GM19035 (cell line): ENCODE measurements at regions not wholly inside any gene's neighbourhood (a gene's known extent, or its start where the extent isn't known, plus 50 kb on each side); places are given as distances from the start of the nearest gene placed in this dataset.

Experiments
- ATAC-seq: cut with Tn5 transposase; IDR thresholded peaks from one replicate; pipeline ENCODE4 v1.9.1; 2021; ENCODE audit not compliant: unreplicated experiment

- no peak for ATAC-seq
Observed at GRCh38 chr3:161555320-161555719, 58.7 kb downstream of the OTOL1 start.

DNA sequence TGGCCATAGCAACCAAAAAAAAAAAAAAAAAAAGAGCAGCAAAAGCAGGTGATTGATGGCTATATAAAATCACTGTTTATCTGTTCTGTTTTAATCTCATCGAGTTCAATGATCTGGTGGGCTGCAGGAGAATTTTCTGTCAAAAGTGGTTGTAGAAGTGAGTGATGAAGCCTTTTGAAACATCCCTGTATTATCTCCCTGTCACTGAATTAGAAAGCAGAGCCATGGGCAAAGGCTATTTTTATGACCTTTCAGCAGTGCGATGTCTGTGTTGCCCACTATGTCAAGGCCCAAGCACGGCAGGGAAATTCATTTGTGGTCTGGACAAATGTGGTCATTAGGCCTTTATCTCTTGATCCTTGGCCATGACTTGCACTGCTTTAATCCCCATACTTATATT, 59.9 kb downstream of the OTOL1 start:
- ATAC-seq, result no peak

DNA sequence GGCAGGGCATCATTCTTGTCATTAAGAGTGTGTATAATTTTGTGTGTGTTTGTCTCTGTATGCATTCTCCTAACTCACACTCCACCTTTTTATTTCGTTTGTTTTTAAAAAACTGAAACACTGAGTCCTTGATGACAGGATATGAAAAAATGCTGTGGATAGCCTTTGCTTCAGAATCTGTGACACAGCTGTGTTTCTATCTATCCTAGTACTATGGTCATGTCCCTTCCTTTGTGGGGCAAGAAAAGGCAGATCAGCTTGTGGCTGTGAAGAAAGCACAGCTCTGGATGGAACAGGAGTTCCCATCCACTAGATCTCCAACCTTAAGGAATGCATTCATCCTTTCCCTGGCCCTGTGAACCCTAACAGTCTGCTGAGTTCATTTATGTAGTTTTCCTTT, 60.3 kb downstream of the OTOL1 start:
- no peak for ATAC-seq

DNA sequence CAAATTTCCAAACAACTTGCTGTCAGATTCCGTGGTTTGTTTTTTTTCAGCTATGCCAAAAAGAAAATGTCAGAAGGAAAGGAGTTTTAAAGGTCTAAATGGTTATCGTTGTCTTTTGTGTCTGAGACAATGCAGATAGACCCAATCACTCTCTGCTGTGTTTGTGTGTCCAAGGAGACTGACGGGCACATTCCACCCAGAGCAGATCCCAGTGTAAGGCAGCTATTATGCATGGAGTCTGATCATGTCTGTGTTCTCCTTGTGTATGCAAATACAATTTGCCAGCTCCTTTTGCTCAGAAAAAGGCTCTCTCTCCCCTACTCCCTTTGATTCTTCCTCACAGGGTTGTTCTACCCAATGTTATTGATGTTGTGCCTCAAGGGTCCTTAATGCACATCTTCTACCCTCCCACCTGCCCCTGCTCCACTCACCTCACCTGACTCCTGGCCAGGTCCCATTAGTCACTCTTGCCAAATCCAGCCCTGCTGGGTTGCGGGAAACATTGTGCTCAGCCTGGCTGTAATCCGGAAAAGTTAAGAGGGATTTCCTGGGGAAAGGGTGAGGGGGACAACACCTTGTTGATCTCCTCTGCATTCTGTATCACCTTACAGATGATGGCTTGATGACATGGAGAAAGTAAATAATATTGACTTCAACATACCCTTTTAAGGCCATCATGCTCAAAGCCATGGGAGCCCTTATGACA, 61.0 kb downstream of the OTOL1 start:
- ATAC-seq, result no peak

GRCh38 chr3:161558236-161558635, 61.6 kb downstream of the OTOL1 start:
- no peak for ATAC-seq

DNA sequence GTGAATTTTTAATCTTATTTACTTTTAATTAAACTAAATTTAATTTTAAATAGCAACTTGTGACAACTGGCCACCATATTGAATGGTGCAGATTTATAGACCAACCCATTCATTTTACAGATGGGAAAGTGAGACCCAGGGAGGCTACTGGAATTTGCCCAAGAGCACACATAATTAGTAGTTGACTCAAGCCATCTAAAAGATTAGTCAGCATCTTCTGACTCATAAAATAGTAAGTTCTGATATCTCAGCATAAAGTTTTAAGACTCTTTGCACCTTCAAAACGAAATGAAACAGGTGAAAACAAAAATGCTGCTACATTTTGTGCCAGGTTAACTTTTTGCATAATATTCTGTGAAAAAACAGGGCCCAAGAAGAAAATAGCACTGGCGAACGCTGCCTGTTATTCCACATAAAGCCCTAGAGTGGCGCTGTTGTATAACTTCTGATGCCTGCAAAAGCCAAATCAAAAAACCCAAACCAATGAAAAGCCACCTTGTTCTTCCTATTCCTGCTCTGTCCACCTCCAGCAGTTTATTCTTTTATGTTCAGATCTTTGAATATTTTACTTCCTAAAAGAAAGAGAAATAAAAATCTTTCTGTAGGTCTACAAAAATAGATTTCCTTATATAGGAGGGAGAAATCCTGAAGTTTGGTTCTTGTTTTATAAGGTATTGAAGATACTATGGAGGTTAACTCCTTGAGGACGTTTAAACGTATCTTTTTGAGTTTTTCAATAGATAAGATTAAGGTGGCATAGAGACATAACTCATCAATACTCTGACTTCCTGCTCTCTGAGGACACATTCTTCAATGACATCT, 62.8 kb downstream of the OTOL1 start:
- no peak for ATAC-seq

- ATAC-seq, result no peak
Observed at GRCh38 chr3:161560008-161560637, 63.5 kb downstream of the OTOL1 start.

DNA sequence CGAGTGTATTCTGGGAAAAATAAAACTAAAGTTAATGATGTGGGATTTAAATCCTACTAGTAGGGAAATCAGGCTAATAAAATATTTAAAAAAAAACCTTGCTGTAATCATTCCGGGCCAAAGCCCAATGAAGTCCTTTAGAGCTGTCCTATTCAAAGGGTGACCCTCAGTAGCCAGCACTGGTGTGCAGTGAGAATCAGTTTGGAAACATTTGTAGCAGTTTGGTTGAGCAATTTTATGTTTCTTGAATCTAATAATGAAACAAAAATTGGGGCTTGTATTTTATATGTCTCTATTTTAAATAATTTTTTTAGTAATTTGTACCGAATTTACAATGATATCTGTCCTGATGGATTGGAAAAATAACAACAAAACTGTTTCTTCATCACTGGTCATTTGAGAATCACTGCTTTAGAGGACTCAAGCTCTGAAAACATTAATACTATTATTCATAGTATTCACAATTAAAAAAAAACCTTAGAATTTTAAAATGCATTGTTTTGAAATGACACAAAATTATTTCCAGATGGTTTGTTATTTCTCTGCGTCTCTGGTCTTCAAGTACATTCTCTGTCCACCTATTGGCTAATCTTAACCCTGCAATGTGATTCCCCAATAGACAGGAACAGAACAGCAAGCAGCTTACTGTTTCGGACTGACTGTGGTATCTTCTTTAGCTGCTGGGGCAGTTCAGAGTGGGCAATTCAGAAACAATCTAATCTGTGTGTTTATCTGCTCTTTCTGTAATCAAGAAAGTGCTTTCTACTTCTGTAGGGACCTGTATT, 71.2 kb downstream of the OTOL1 start:
- ATAC-seq, result no peak

- no peak for ATAC-seq
Observed at GRCh38 chr3:161568671-161569070, 72.1 kb downstream of the OTOL1 start.

- ATAC-seq, result no peak
Observed at GRCh38 chr3:161571951-161572350, 75.3 kb downstream of the OTOL1 start.

DNA sequence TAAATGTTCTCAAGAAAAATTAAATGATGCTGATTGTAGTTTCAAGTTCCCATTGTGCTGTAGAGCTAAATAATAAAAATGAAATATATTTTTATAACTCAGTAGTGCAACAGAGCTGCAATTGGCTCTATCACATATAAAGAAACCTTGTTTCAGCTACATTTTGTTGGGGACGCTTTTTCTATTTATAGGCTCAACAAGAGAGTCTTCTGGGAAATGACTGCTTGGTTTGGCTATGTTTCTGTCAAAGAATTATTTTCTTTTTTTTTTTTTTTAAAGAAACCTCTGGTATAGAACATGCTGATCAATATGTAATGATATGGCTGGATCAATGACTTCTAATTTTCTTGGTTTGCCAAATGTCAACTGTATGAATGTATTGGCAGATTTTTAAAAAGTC, 76.5 kb downstream of the OTOL1 start:
- ATAC-seq, result no peak

GRCh38 chr3:161575901-161576300, 79.3 kb downstream of the OTOL1 start:
- no peak for ATAC-seq

DNA sequence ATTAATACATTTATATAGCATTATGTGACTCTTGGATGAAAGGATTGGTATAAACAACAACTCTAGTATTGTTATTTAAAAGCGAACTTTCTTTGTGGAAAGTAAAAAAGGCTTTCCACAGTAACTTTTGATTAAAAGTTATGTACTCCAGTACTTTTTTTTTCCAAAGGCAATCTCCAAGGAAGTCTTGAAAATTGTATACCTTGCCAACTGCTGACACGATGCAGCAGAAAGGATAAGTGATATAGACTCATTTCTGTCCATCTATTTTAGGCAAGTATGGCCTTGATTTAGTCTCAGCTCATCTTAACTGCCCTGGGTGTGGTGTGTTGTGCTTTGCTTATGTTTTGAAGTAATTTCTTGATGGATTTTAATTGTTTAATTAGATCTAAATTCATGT, 79.7 kb downstream of the OTOL1 start:
- ATAC-seq, result no peak

DNA sequence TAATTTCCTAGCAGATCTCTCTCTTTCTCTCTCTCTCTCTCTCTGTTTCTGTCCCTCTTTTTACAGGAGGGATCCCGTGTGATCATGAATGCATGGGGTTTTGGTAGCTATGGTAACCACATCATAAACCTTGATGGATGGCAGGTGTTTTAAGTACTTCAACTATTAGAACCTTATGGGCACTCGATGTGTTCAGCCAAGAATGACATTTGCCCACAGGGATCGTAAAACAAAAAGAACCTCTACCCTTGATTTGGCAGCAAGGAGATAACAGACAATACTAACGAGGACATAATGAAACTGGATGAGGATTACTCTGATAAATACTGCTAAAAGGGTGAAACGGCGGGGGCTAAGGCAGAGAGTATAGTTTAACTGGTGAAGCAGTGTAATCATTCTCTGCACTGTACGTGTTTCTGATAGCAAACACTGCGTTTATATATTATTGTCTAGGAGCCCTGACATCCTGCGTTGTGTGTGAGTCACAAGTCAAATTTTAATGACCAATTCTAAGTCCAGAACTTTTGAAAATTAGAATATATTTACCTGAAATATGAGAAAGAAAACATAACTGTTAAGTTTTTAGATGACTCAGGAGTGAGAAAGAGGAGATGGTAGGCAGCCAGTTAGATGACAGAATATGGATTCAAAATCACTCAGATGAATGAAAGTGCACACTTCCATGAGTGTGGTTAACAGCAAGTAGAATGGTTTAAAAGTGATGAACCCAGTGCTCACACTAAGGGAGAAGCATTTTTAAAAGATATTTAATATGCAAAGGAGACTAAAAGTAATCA, 80.3 kb downstream of the OTOL1 start:
- ATAC-seq, result no peak

DNA sequence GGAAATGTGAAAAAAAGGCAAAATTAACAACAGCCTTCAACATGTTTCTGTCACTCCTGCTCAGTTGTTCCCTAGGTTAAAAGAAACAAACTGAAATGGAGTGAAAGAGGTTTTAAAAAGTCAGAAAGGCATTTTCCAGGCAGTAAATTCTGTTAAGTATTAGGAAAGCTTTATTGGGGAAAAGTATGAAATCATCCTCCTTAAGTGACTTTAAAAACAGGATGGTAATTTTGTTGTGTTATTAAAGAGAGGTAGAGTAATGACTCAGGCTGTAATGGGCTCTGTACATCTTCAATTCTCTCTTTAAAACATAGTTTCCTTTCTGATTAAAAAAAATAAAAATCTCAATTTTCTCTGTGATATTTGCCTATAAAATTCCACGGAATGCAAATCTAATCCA, 81.1 kb downstream of the OTOL1 start:
- no peak for ATAC-seq

GRCh38 chr3:161579395-161580126, 83.0 kb downstream of the OTOL1 start:
- no peak for ATAC-seq

- ATAC-seq, result no peak
Observed at GRCh38 chr3:161585922-161586321, 89.3 kb downstream of the OTOL1 start.

DNA sequence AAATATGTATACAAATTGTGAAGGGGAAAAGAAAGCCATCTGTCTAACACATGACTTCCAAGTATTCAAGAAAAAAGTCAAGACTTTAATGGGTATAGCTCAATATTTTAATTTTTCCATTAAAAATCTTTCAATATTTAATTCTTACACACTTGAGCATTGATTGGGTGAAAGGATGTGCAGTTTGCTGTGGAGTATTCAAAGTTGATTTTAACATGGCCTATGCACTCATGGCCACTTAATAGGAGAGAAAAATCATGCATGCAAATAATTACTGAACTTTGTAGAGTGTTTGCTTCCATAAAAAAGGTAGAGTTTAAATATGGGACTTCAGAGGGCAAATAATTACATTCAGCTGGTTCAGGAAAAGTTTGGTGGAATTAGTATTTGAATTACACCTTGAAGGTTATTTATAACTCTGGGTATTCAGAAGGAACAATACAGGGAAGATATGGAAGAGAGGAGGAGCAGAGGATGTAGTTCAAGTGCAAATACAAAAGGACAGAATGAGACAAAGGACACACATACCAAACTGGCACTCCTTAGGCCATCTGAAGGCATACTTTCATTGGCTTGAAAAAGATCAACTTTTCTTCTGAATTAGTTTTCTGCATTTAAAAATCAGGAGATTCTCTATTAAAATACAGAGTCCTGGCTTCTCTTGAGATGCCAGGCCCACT, 90.1 kb downstream of the OTOL1 start:
- no peak for ATAC-seq

DNA sequence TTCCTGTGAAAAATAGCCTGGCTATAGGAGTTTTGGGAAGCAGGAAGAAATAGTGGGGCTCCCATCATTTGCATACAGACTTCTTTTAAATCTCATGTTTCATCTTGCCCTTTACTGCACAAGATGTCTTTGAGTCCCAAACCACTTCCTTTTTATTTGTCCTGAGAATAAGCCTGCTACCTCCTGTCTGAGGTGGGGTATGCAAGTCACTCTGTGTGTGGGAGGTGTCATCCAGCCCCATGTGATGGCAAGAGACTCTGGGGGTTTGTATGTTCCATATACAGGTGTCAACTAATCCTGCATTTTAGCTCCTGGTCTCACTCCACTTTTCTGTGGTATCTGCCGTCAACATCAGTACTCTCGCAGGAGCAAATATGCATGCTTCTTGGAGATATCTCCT, 102.0 kb downstream of the OTOL1 start:
- no peak for ATAC-seq
